SJSA1 (cell line): ENCODE measurements at regions not wholly inside any gene's neighbourhood (a gene's known extent, or its start where the extent isn't known, plus 50 kb on each side); places are given as distances from the start of the nearest gene placed in this dataset.
"Not testable (repeated sequence)": the region's sequence is repeated elsewhere in the genome, so short reads cannot be mapped to it uniquely, and the experiment has no call there.

Experiments used
- DNase-seq, 2 experiments: peaks; one replicate each; pipeline ENCODE4 v3.0.0-alpha.2; 2015 to 2020; ENCODE audit warnings: low spot score in 2 of 2, low read depth in 1 of 2
- H3K27ac ChIP-seq: fragments of 250-450 bp; sonication (Bioruptor Pico); 2 replicates; pipeline ENCODE4 v1.5.1; 2020; ENCODE audit warnings: mild to moderate bottlenecking, moderate library complexity
- H3K27me3 ChIP-seq: fragments of 250-450 bp; sonication (Bioruptor Pico); replicated peaks from 2 replicates; pipeline ENCODE4 v1.5.1; 2020; ENCODE audit warnings: mild to moderate bottlenecking, moderate library complexity
- H3K36me3 ChIP-seq: fragments of 250-450 bp; sonication (Bioruptor Pico); 2 replicates; pipeline ENCODE4 v1.5.1; 2020; ENCODE audit warnings: mild to moderate bottlenecking
- H3K4me1 ChIP-seq: fragments of 250-450 bp; sonication (Bioruptor Pico); replicated peaks from 2 replicates; pipeline ENCODE4 v1.6.1; 2021; ENCODE audit warnings: mild to moderate bottlenecking
- H3K4me3 ChIP-seq: fragments of 250-450 bp; sonication (Bioruptor Pico); 2 replicates; pipeline ENCODE4 v1.5.1; 2020; ENCODE audit warnings: mild to moderate bottlenecking
- H3K9me3 ChIP-seq: fragments of 250-450 bp; sonication (Bioruptor Pico); replicated peaks from 2 replicates; pipeline ENCODE4 v1.5.1; 2020; ENCODE audit warnings: mild to moderate bottlenecking

DNA sequence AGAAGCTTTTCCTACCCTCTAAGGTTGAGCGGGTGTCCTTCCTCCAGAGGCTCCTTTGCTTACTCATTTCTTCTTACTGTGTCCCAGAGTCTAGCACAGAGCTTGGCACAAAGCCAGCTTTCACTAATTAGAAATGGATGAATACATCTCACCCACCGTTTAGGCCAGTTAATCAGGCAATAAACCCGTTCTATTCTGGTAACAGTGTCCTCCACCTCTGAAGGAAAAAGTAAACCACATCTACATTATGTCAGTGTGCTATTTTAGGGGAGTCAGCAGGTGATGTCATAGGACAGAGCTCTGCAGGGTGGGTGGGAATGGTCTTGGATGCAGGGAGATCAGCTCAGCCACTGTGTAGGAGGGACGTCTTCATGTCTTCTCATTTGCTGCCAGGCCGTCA, 109.2 kb downstream of the OSTF1 start:
- H3K27ac ChIP-seq = no peak overlapping the region
- no peaks in the 10 kb centered on the region for H3K4me1 ChIP-seq
- no peaks in the 10 kb centered on the region for H3K27me3 ChIP-seq
- no peaks in the 10 kb centered on the region for H3K36me3 ChIP-seq
- no peaks in the 10 kb centered on the region for H3K9me3 ChIP-seq
- no peak for DNase-seq
- no peak overlapping the region for H3K4me3 ChIP-seq

DNA sequence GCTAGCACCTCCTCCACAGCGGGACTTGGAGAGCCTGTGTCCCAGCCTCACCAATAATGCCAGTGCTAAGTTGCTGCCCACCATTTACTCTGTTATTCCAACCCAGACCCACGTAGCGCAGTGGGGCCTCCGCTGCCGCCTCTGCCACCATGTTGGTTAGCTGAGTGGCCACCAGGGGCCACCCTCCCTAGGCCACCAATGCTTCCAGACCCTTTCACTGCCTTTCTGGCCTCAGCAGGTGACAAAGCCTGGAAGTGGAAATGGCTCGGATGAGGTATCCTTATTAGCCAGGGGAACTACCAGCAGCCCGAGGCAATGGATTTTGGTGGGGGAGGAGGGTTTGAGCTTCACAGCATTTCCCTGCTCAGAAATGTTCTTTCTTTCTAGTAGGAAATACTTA, 110.1 kb downstream of the OSTF1 start:
- Histone ChIP-seq H3K27me3 (no peaks in the 10 kb centered on the region), H3K4me3 (no peak overlapping the region), H3K27ac (no peak overlapping the region), H3K36me3 (no peaks in the 10 kb centered on the region), H3K4me1 (no peaks in the 10 kb centered on the region), H3K9me3 (no peaks in the 10 kb centered on the region)
- DNase-seq = no peak

DNA sequence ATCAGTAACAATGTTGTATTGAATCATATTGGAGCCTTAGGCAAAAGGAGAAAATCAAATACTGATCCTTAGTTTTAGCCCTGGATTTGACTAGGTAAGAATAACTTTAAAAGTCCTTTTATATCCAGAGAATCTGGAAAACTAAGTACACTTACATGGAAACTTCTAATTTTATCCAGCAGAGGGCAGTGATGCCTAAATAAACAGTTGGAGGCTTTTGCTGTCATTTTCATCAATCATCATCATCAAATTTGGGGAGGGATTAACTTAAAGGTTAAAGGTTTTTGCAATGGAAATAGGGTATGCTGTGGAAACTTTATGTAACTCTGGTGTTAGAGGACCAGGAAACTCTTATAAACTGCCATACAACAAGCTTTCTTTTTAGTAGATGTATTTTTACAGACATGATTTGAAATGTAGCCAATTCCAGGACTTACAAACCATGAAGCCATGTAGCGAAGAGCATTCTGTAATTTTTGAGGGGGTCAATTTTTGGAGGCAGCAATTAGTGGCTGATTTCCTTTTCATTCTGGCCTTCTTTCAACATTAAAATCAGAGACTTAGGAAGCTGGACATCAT, 112.7 kb downstream of the OSTF1 start:
- no peak overlapping the region for H3K4me3 ChIP-seq
- DNase-seq = peak in 1 of 2 experiments; percentile 17
- no peaks in the 10 kb centered on the region for H3K36me3 ChIP-seq
- no peaks in the 10 kb centered on the region for H3K27me3 ChIP-seq
- no peaks in the 10 kb centered on the region for H3K9me3 ChIP-seq
- no peak overlapping the region for H3K27ac ChIP-seq
- no peaks in the 10 kb centered on the region for H3K4me1 ChIP-seq

DNA sequence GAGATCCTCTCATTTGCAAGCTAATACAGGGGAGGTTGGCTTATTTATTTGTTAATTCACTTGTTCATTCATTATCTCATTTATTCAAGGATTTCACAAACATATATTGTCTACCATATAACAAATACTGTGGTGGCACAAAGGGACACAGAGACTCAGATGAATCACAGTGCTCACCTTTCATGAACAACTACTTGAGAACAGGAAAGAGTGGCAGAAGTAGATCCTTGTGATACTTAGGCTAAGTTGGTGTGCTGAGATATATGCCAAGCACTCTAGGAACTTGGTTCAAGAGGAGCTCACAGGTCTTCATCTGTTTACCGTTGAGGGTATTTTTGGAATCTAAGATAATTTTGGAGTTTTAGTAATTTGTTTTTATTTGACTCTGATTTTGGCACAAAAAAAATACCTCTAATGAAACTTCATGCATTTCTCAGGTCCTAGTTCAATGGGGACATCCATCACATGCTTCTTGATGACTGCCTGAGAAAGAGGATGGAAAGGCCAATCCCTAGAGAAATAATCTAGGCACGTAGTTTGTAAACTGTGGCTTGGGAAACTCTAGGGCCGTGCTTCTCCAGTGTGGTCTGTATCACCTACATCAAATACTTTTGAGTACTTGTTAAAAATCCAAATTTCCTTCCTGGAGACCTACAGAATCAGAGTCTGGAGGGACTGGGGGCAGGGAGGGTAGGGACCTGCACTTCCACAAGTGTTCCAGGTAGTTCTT, 113.3 kb downstream of the OSTF1 start:
- no peaks in the 10 kb centered on the region for H3K36me3 ChIP-seq
- H3K4me3 ChIP-seq = no peak overlapping the region
- no peak for DNase-seq
- no peaks in the 10 kb centered on the region for H3K27me3 ChIP-seq
- H3K9me3 ChIP-seq = no peaks in the 10 kb centered on the region
- no peaks in the 10 kb centered on the region for H3K4me1 ChIP-seq
- H3K27ac ChIP-seq = no peak overlapping the region

DNA sequence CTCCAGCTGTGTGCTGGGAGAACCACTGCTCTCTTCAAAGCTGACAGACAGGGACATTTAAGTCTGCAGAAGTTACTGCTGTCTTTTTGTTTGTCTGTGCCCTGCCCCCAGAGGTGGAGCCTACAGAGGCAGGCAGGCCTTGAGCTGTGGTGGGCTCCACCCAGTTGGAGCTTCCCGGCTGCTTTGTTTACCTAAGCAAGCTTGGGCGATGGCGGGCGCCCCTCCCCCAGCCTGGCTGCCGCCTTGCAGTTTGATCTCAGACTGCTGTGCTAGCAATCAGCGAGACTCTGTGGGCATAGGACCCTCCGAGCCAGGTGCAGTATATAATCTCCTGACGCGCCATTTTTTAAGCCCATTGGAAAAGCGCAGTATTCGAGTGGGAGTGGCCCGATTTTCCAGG, 119.7 kb downstream of the OSTF1 start:
- not testable (repeated sequence) for H3K9me3 ChIP-seq, DNase-seq, H3K27ac ChIP-seq, H3K36me3 ChIP-seq, H3K27me3 ChIP-seq, H3K4me3 ChIP-seq, H3K4me1 ChIP-seq

DNA sequence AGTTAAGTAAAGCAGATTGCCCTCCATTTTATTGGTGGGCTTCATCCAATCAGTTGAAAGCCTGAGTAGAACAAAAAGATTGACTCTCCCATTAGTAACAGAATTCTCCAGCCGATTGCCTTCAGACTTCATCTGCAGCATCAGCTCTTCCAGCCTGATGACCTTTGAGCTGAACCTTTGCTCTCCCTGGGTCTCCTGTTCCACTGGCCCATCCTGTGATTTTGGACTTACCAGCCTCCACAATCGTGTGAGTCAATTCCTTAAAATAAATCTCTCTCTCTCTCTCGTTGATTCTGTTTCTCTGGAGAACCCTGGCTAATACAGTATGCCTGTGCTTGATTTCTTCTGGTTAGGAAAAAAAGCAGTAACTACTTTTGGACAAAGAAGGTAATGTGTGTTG, 121.9 kb downstream of the OSTF1 start:
- DNase-seq = no peak
- H3K4me1 ChIP-seq = no peaks in the 10 kb centered on the region
- no peak overlapping the region for H3K27ac ChIP-seq
- H3K27me3 ChIP-seq = no peaks in the 10 kb centered on the region
- H3K36me3 ChIP-seq = no peaks in the 10 kb centered on the region
- H3K9me3 ChIP-seq = no peaks in the 10 kb centered on the region
- H3K4me3 ChIP-seq = no peak overlapping the region

DNA sequence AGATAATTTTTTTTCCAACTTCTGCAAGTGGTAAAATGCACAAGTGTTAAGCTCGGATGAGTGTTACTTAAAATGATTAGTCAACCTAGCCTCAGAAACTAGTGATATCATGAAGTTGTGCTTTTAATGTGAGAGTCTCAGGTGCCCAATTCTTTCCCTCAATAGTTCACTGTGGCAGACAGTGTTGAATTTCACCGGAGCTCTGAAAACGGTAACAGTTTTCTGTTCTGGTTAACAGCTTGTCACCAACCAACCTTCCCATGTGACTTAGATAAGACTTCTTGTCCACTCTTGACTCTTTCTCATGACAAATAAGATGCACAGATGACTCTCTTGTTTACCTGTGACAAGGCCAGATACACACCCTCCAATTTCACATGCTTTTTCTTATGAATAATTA, 125.5 kb downstream of the OSTF1 start:
- H3K4me1 ChIP-seq = no peaks in the 10 kb centered on the region
- DNase-seq = no peak
- H3K4me3 ChIP-seq = no peak overlapping the region
- H3K36me3 ChIP-seq = no peaks in the 10 kb centered on the region
- H3K27me3 ChIP-seq = no peaks in the 10 kb centered on the region
- H3K9me3 ChIP-seq = no peaks in the 10 kb centered on the region
- no peak overlapping the region for H3K27ac ChIP-seq

DNA sequence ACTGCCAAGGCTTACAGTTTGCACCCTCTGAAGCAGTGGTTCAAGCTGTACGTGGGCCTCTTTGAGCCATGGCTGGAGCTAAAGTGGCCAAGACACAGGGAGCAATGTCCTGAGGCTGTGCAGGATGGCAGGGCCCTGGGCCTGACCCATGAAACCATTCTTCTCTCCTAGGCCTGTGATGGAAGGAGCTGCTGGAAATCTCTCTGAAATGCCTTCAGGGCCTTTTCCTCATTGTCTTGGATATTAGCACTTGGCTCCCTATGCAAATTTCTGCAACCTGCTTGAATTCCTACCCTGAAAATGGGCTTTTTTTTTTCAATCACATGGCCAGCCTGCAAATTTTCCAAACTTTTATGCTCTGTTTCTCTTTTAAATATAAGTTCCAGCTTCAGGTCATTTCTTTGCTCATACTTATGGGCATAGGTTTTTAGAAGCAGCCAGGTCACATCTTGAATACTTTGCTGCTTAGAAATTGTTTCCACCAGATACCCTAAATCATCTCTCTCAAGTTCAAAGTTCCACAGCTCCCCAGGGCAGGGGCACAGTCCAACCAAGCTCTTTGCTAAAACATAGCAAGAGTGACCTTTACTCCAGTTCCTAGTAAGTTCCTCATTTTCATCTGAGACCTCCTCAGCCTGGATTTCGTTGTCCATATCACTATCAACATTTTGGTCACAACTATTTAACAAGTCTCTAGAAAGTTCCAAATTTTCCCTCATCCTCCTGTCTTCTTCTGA, 138.3 kb downstream of the OSTF1 start:
- Histone ChIP-seq H3K4me1 (no peaks in the 10 kb centered on the region), H3K36me3 (no peaks in the 10 kb centered on the region), H3K9me3 (no peaks in the 10 kb centered on the region), H3K27me3 (no peaks in the 10 kb centered on the region), H3K27ac (no peak overlapping the region), H3K4me3 (no peak overlapping the region)
- DNase-seq = no peak

DNA sequence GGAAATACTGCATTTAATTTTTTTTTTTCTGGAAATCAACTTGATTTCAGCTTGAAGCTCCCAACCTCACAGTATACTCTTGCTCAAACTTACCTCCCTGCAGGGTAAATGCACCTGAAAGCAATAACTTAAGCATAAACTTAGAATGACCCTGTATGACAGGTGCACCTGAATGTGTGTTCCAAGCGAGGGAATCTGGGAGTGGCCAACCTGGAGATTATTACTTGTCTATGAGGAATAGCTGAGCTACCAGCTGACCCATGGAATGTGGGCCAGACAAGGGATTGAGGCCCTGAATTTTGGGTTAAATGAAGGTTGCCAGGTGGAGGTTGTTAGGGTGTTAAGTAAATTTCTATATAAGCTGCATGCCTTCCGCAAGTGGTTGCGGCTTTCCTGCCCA, 140.6 kb downstream of the OSTF1 start:
- Histone ChIP-seq H3K9me3 (no peaks in the 10 kb centered on the region), H3K36me3 (no peaks in the 10 kb centered on the region), H3K4me3 (no peak overlapping the region), H3K27me3 (no peaks in the 10 kb centered on the region), H3K27ac (no peak overlapping the region), H3K4me1 (no peaks in the 10 kb centered on the region)
- DNase-seq = no peak

DNA sequence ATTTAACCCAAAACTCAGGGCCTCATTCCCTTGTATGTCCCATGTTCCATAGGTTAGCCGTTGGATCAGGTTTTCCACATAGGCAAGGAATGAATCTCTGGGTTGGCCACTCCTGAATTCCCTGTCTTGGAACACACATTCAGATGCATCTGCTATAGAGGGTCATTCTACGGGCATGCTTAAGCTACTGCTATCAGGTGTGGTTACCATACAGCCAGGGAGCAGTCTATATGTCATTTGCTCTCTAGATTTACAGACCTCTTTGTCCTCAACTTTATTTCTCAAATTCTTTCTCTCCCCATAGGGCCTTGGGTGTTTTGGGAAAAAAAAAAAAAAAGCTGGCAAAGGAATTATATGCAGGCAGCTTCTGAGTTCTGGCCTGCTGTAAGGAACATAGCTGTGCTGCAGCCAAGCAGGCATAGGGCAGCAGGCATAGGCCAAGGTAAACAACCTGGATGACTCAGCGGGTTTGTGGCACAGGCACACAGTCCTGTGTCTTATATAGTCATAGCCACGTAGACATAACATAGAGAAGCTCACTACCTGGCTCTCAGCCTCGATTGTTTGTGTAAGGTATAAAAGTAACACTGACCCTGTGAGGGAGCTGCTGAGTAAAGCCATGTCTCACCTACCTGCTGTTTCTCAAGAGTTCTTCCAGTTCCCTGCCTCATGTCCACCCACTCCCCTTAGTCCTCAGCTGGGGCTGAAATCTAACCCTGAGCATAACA, 141.5 kb downstream of the OSTF1 start:
- no peaks in the 10 kb centered on the region for H3K4me1 ChIP-seq
- H3K27me3 ChIP-seq = no peaks in the 10 kb centered on the region
- H3K9me3 ChIP-seq = no peaks in the 10 kb centered on the region
- no peak overlapping the region for H3K27ac ChIP-seq
- no peaks in the 10 kb centered on the region for H3K36me3 ChIP-seq
- no peak for DNase-seq
- no peak overlapping the region for H3K4me3 ChIP-seq

DNA sequence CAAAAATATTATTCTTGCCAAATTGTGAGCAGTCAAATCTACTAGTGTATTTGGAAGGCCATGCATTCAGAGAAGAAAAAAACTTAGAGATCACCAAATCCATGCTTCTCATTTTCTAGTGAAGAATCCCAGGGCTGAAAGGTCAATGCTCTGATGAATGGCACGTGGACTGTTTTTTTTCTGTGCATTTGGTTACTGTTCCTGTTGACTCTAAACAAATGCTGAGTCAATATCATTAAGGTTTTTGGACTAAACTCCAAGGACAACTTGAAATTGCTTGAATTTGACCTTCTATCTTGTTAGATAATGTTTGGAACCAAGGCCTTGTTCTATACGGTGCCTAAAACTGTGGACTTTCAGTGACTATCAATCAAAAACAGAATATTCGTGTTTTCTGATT, 142.2 kb downstream of the OSTF1 start:
- Histone ChIP-seq H3K4me3 (no peak overlapping the region), H3K27ac (no peak overlapping the region), H3K4me1 (no peaks in the 10 kb centered on the region), H3K36me3 (no peaks in the 10 kb centered on the region), H3K9me3 (no peaks in the 10 kb centered on the region), H3K27me3 (no peaks in the 10 kb centered on the region)
- no peak for DNase-seq

DNA sequence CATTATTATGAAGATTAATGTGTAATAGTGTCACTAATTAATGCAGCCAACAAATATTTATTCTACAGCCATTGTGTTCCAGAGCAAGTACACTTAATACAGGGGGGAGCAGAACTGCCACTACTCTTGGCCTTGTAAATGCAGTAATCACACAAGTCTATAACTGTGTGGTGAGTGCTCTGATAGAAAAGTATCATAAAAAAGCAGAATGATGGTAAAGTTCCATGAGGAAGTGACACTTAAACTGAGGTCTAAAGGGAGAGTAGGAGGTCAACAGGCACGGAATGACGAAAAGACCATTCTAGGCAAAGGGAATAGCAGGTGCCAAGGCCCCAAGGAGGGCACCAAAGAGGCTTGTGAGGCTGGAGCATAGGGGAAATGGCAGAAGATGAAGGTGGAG, 142.9 kb downstream of the OSTF1 start:
- H3K4me3 ChIP-seq = no peak overlapping the region
- H3K27me3 ChIP-seq = no peaks in the 10 kb centered on the region
- H3K4me1 ChIP-seq = no peaks in the 10 kb centered on the region
- no peaks in the 10 kb centered on the region for H3K9me3 ChIP-seq
- no peaks in the 10 kb centered on the region for H3K36me3 ChIP-seq
- DNase-seq = no peak
- no peak overlapping the region for H3K27ac ChIP-seq

DNA sequence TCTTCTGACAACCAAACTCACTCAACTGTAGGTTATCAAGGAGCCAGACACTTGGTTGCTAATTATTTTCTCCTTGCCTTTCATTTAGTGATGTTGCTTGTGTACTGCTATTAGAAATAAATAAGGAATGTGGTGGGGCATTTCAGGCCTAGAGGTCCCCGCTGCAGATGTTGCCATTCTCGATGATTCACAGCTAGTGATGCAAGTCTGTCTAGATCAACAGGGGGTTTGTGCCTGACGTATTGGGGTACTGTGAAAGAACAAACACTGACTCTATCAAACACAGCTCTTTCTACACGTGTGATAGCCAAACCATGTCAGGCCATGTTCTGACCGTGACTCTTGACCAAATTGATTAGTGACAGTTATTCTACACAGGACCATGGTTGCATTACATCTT, 144.7 kb downstream of the OSTF1 start:
- Histone ChIP-seq H3K9me3 (no peaks in the 10 kb centered on the region), H3K4me3 (no peak overlapping the region), H3K27me3 (no peaks in the 10 kb centered on the region), H3K4me1 (no peaks in the 10 kb centered on the region), H3K36me3 (no peaks in the 10 kb centered on the region), H3K27ac (no peak overlapping the region)
- DNase-seq = no peak

DNA sequence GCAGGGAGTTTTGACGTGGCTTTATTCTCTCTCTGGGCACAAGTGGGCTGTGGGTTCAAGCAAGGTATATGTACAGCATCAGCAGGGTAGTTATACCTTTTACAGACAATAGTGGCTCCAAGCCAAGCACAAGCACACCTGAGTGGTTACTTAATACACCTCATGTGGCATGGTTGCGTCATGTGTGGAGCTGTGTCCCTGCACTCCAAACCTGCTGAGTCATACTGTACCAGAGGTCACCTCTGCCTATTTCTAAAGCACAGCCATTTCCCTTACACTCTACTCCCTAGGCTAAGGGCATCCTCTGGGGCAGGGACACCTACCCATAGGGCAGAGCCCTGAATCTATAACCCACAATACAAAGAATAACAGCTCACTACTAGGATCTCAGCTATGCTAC, 147.3 kb downstream of the OSTF1 start:
- Histone ChIP-seq H3K27me3 (no peaks in the 10 kb centered on the region), H3K4me3 (no peak overlapping the region), H3K9me3 (no peaks in the 10 kb centered on the region), H3K27ac (no peak overlapping the region), H3K36me3 (no peaks in the 10 kb centered on the region), H3K4me1 (no peaks in the 10 kb centered on the region)
- no peak for DNase-seq
